ENCODE measurements at regions not wholly inside any gene's neighbourhood (a gene's known extent, or its start where the extent isn't known, plus 50 kb on each side); places are given as distances from the start of the nearest gene placed in this dataset.

DNA sequence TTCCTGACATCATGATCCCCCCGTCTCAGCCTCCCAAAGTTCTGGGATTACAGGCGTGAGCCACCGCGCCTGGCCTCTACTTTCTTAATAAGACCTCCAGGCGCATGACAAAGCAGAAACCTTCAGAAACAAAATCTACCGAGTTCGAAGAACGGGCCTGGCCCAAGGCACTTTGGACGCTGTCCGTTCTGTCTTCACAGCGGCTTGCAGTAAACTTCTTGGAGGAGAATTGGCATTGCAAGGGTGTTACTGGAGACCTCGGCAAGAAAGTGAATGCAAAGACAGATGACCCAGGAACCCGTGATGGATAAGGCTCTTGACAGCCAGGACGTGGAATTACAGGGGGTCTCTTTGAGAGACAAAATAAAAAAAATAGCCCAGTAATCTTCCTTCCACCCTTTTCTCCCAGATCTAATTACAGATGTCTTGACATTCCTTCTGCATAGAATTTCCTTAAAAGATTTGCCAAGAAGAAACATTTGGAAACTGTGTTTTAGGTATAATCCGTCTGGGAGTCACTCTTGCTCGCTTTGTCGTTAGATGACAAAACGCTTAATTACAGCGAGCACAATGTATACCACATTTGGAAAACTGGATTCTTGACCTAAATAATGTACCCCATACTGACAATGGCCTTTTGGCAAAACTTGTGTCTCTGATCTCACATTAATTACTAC lies 83.2 kb upstream of the TBX3 start:
- intact Hi-C loops (cut with micrococcal nuclease): no loop called here
- Mint-ChIP-seq H3K27ac (ENCODE audit: low read depth, unreplicated experiment) (no peak overlapping the region), H3K27me3 (ENCODE audit: insufficient read depth, unreplicated experiment) (no peaks in the 10 kb centered on the region), H3K36me3 (ENCODE audit: insufficient read depth, unreplicated experiment) (no peaks in the 10 kb centered on the region), H3K9me3 (ENCODE audit: unreplicated experiment) (no peaks in the 10 kb centered on the region), H3K4me3 (ENCODE audit: unreplicated experiment) (no peak overlapping the region), H3K4me1 (ENCODE audit: insufficient read depth, unreplicated experiment) (peaks cover 6% of the 10 kb centered on the region)
- no TSS peak for BruUV-seq (replicated peaks)
- TF ChIP-seq, protein P1, sequence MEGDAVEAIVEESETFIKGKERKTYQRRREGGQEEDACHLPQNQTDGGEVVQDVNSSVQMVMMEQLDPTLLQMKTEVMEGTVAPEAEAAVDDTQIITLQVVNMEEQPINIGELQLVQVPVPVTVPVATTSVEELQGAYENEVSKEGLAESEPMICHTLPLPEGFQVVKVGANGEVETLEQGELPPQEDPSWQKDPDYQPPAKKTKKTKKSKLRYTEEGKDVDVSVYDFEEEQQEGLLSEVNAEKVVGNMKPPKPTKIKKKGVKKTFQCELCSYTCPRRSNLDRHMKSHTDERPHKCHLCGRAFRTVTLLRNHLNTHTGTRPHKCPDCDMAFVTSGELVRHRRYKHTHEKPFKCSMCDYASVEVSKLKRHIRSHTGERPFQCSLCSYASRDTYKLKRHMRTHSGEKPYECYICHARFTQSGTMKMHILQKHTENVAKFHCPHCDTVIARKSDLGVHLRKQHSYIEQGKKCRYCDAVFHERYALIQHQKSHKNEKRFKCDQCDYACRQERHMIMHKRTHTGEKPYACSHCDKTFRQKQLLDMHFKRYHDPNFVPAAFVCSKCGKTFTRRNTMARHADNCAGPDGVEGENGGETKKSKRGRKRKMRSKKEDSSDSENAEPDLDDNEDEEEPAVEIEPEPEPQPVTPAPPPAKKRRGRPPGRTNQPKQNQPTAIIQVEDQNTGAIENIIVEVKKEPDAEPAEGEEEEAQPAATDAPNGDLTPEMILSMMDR (IDR thresholded peaks at IDR 0.05; ENCODE audit: unreplicated experiment): no peak
- POLR2A ChIA-PET: no interaction called here
- CTCF ChIA-PET: no interaction called here
- DNase-seq (ENCODE audit: unreplicated experiment): no peak

DNA sequence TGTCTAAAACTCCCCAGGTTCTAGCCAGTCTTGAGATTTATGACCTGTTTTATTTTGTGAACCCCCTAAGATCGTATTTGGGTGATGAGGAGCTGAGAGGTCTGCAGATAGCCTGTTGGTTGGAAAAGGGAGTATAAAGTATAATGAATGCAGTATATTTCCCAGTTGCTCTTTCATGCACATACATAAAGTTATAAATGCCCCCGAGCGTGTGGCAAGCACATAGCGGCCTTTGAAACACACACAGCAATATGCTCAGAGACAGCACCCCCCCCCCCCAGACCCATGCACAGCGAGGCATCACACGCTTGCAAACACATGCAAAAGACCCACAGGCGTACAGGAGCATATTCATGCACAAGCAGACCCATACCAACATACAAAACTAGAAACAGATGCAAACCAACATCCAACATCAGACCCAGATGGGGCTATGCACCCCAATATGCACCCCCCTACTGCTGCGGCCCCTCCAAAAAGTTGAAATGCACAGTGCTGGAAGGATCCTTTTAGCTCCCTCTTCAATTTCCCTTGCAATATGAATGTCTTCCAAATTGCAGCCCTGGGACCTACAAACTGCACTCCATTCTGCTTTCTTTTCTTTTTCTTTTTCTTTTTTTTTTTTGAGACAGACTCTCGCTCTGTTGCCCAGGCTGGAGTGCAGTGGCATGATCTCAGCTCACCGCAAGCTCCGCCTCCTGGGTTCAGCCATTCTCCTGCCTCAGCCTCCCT lies 82.2 kb upstream of the TBX3 start:
- TF ChIP-seq, protein P1 (IDR thresholded peaks at IDR 0.05; ENCODE audit: unreplicated experiment): no peak
- intact Hi-C loops (cut with micrococcal nuclease): no loop called here
- no peaks in the 10 kb centered on the region for H3K36me3 Mint-ChIP-seq (ENCODE audit: insufficient read depth, unreplicated experiment)

DNA sequence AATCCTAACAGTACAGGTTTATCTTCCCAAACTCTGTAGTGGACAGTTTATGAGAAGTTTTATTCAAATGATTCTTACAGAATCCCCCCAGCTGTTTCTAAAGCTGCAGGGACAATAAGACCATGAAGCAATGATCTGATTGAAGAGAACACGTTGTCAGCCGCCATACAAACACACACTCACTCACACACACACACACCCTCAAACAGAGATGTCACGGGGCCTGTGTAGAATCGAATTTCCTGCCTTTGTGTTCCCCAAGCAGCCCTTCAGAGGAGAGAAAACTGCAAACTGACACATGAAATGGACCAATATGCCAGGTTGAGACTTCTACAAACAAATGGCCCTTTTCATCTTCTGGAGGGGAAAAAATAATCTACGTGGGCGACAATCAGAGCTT lies 80.5 kb upstream of the TBX3 start:
- no peak overlapping the region for H3K4me3 Mint-ChIP-seq (ENCODE audit: unreplicated experiment)
- TF ChIP-seq, protein P1 (IDR thresholded peaks at IDR 0.05; ENCODE audit: unreplicated experiment): no peak

More for the DNA sequence above, 82.2 kb upstream of the TBX3 start:
- H3K27ac Mint-ChIP-seq (ENCODE audit: low read depth, unreplicated experiment): no peak overlapping the region
- H3K4me1 Mint-ChIP-seq (ENCODE audit: insufficient read depth, unreplicated experiment): peaks cover 6% of the 10 kb centered on the region
- H3K9me3 Mint-ChIP-seq (ENCODE audit: unreplicated experiment): no peaks in the 10 kb centered on the region
- no peak for DNase-seq (ENCODE audit: unreplicated experiment)
- H3K4me3 Mint-ChIP-seq (ENCODE audit: unreplicated experiment): no peak overlapping the region
- no TSS peak for BruUV-seq (replicated peaks)
- ChIA-PET CTCF (no interaction called here), POLR2A (no interaction called here)
- no peaks in the 10 kb centered on the region for H3K27me3 Mint-ChIP-seq (ENCODE audit: insufficient read depth, unreplicated experiment)

DNA sequence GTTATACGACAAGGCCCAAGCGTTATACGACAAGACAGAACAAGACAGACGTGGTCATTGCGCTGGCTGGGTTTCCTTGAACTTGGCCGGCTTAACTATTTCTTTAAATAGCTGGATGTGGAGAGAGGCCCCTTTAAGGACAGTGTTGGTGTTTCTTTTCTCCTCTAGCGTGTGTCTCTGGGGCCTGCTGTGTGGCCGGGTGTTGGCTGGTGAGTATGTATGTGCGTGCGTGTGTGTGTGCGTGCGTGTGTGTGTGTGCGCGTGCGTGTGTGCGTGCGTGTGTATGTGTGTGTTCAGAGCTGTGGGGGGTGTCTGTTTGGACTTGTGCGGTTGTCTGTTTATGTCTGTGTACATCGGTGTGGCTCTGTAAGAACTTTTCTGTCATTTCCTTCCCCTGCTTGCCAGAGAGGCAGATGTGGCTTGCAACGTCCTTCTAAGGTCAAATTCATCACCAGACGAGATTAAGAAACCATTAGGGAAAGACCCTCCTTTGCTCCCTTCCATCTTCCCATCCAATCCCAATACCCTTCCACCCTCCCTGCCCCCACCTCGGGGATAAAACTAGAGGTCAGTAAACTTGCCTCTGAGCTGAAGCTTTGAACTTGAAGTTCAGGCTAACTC lies 78.6 kb upstream of the TBX3 start:
- Mint-ChIP-seq H3K4me1 (ENCODE audit: insufficient read depth, unreplicated experiment) (peaks cover 11% of the 10 kb centered on the region), H3K36me3 (ENCODE audit: insufficient read depth, unreplicated experiment) (no peaks in the 10 kb centered on the region), H3K27ac (ENCODE audit: low read depth, unreplicated experiment) (no peak overlapping the region), H3K4me3 (ENCODE audit: unreplicated experiment) (no peak overlapping the region), H3K9me3 (ENCODE audit: unreplicated experiment) (no peaks in the 10 kb centered on the region), H3K27me3 (ENCODE audit: insufficient read depth, unreplicated experiment) (no peaks in the 10 kb centered on the region)
- ChIA-PET POLR2A (no interaction called here), CTCF (interaction anchor here (0.6 kb wide), 1 partner anchor 14 kb away, joined by 3 read pairs; no protein-coding TSS in a partner anchor)
- intact Hi-C loops (cut with micrococcal nuclease): no loop called here
- no peak for DNase-seq (ENCODE audit: unreplicated experiment)
- TF ChIP-seq, protein P1 (IDR thresholded peaks at IDR 0.05; ENCODE audit: unreplicated experiment): no peak
- BruUV-seq (replicated peaks): no TSS peak

More for the DNA sequence above, 80.5 kb upstream of the TBX3 start:
- no peak for DNase-seq (ENCODE audit: unreplicated experiment)
- POLR2A ChIA-PET: no interaction called here
- intact Hi-C loops (cut with micrococcal nuclease): no loop called here
- no TSS peak for BruUV-seq (replicated peaks)
- no peaks in the 10 kb centered on the region for H3K36me3 Mint-ChIP-seq (ENCODE audit: insufficient read depth, unreplicated experiment)
- CTCF ChIA-PET: no interaction called here
- H3K9me3 Mint-ChIP-seq (ENCODE audit: unreplicated experiment): no peaks in the 10 kb centered on the region
- H3K4me1 Mint-ChIP-seq (ENCODE audit: insufficient read depth, unreplicated experiment): peaks cover 3% of the 10 kb centered on the region
- H3K27ac Mint-ChIP-seq (ENCODE audit: low read depth, unreplicated experiment): no peak overlapping the region
- H3K27me3 Mint-ChIP-seq (ENCODE audit: insufficient read depth, unreplicated experiment): no peaks in the 10 kb centered on the region
